WTC11 (cell line): ENCODE measurements at regions not wholly inside any gene's neighbourhood (a gene's known extent, or its start where the extent isn't known, plus 50 kb on each side); places are given as distances from the start of the nearest gene placed in this dataset.

Experiments used
- ATAC-seq: fragments of 200-7000 bp; cut with Tn5 transposase; 2 replicates; pipeline ENCODE4 v1.10.0; 2021; ENCODE audit warnings: mild to moderate bottlenecking, moderate library complexity
- CTCF ChIA-PET: fragments of 300-600 bp; sonication (Branson Sonifier 250); formaldehyde crosslinking; loops from one replicate; lab custom pipeline; 2021; ENCODE audit warnings: antibody characterized with exemption; lab: Charles Lee
- POLR2A ChIA-PET: fragments of 350-600 bp; sonication (Branson Sonifier 250); formaldehyde crosslinking; loops from one replicate; lab custom pipeline; 2021; ENCODE audit warnings: antibody characterized with exemption; lab: Charles Lee
- DNase-seq: peaks from one replicate; pipeline ENCODE4 v3.0.0; 2021; ENCODE audit warnings: low spot score
- H3K27ac Mint-ChIP-seq: 2 replicates; pipeline ENCODE4 v1.8.0; 2021; ENCODE audit warnings: mixed read lengths
- H3K27me3 Mint-ChIP-seq: 2 replicates; pipeline ENCODE4 v1.8.0; 2021; ENCODE audit warnings: low read depth, mild to moderate bottlenecking, moderate library complexity, mixed read lengths
- H3K36me3 Mint-ChIP-seq: 2 replicates; pipeline ENCODE4 v1.8.0; 2021; ENCODE audit warnings: mixed read lengths
- H3K4me1 Mint-ChIP-seq: 2 replicates; pipeline ENCODE4 v1.8.0; 2022; ENCODE audit warnings: mixed read lengths
- H3K4me3 Mint-ChIP-seq: 2 replicates; pipeline ENCODE4 v1.8.0; 2021; ENCODE audit warnings: mild to moderate bottlenecking, moderate library complexity, mixed read lengths
- H3K9me3 Mint-ChIP-seq: 2 replicates; pipeline ENCODE4 v1.8.0; 2021; ENCODE audit warnings: mixed read lengths
- ATF2 ChIP-seq: sonication (generic); formaldehyde crosslinking; IDR thresholded peaks from 2 replicates; pipeline ENCODE4 v1.8.1; 2022; ENCODE audit warnings: low read depth, missing genetic modification reagents, borderline replicate concordance
- CDX4 ChIP-seq: fragments of 250-450 bp; sonication (Bioruptor Pico); IDR thresholded peaks from 2 replicates; pipeline ENCODE4 v1.9.0; 2021; ENCODE audit warnings: moderate library complexity, mild to moderate bottlenecking, inconsistent platforms, borderline replicate concordance
- CTCF ChIP-seq: fragments of 200-600 bp; IDR thresholded peaks from 2 replicates; pipeline ENCODE4 v1.8.0; 2022; ENCODE audit warnings: antibody characterized with exemption
- E2F4 ChIP-seq: sonication (generic); formaldehyde crosslinking; IDR thresholded peaks from 2 replicates; pipeline ENCODE4 v1.8.1; 2022; ENCODE audit warnings: low read depth, mild to moderate bottlenecking, moderate library complexity, missing genetic modification reagents, borderline replicate concordance
- ELF4 ChIP-seq: sonication (generic); formaldehyde crosslinking; IDR thresholded peaks from 2 replicates; pipeline ENCODE4 v1.8.1; 2022; ENCODE audit warnings: low read depth, mild to moderate bottlenecking, moderate library complexity, missing genetic modification reagents
- EMX1 ChIP-seq: fragments of 250-450 bp; sonication (Bioruptor Pico); IDR thresholded peaks from 2 replicates; pipeline ENCODE4 v1.8.0; 2021; ENCODE audit warnings: mild to moderate bottlenecking
- FOXJ3 ChIP-seq: sonication (generic); formaldehyde crosslinking; IDR thresholded peaks from 2 replicates; pipeline ENCODE4 v1.9.0; 2021; ENCODE audit warnings: missing genetic modification reagents, mild to moderate bottlenecking, borderline replicate concordance
- FOXP1 ChIP-seq: sonication (generic); formaldehyde crosslinking; IDR thresholded peaks from 2 replicates; pipeline ENCODE4 v1.8.0; 2022; ENCODE audit warnings: missing genetic modification reagents, mild to moderate bottlenecking, moderate library complexity, borderline replicate concordance
- FOXP4 ChIP-seq: sonication (generic); formaldehyde crosslinking; IDR thresholded peaks from 2 replicates; pipeline ENCODE4 v1.8.0; 2022; ENCODE audit warnings: mild to moderate bottlenecking, missing genetic modification reagents
- GABPB1 ChIP-seq: sonication (generic); formaldehyde crosslinking; IDR thresholded peaks from 2 replicates; pipeline ENCODE4 v1.8.1; 2023; ENCODE audit warnings: mild to moderate bottlenecking, missing genetic modification reagents
- HMGA2 ChIP-seq: fragments of 250-450 bp; sonication (Bioruptor Pico); IDR thresholded peaks from 2 replicates; pipeline ENCODE4 v1.4.0; 2021; ENCODE audit warnings: mild to moderate bottlenecking, moderate library complexity
- KAT7 ChIP-seq: sonication (generic); formaldehyde crosslinking; IDR thresholded peaks from 2 replicates; pipeline ENCODE4 v1.8.1; 2023; ENCODE audit warnings: missing genetic modification reagents, mild to moderate bottlenecking, borderline replicate concordance
- MYBL2 ChIP-seq: sonication (generic); formaldehyde crosslinking; IDR thresholded peaks from 2 replicates; pipeline ENCODE4 v1.8.1; 2023; ENCODE audit warnings: mild to moderate bottlenecking, moderate library complexity, missing genetic modification reagents
- NR3C1 ChIP-seq: sonication (generic); formaldehyde crosslinking; conservative IDR thresholded peaks from 2 replicates; pipeline ENCODE4 v1.8.1; 2023; ENCODE audit warnings: low read depth, mild to moderate bottlenecking, missing genetic modification reagents
- SMAD4 ChIP-seq: sonication (generic); formaldehyde crosslinking; IDR thresholded peaks from 2 replicates; pipeline ENCODE4 v1.8.0; 2022; ENCODE audit warnings: mild to moderate bottlenecking, missing genetic modification reagents
- SP1 ChIP-seq: sonication (generic); formaldehyde crosslinking; conservative IDR thresholded peaks from 2 replicates; pipeline ENCODE4 v1.8.1; 2022; ENCODE audit warnings: missing genetic modification reagents
- TP53 ChIP-seq: sonication (generic); formaldehyde crosslinking; IDR thresholded peaks from 2 replicates; pipeline ENCODE4 v1.8.1; 2023; ENCODE audit warnings: mild to moderate bottlenecking, missing genetic modification reagents
- ZNF263 ChIP-seq: sonication (generic); formaldehyde crosslinking; IDR thresholded peaks from 2 replicates; pipeline ENCODE4 v1.8.1; 2022; ENCODE audit warnings: low read depth, mild to moderate bottlenecking, moderate library complexity, missing genetic modification reagents
- TF ChIP-seq, protein P1 (sequence below): sonication (generic); formaldehyde crosslinking; IDR thresholded peaks from 2 replicates; pipeline ENCODE4 v1.8.0; 2022; ENCODE audit warnings: mild to moderate bottlenecking, missing genetic modification reagents

GRCh38 chr4:162935214-162935613 is 231.5 kb downstream of the NAF1 start:
- ChIA-PET POLR2A (no interaction called here), CTCF (no interaction called here)
- Mint-ChIP-seq H3K36me3 (no peaks in the 10 kb centered on the region), H3K9me3 (no peaks in the 10 kb centered on the region), H3K27ac (no peak overlapping the region; the same call in 1 of the 2 replicates), H3K4me1 (peaks cover 18% of the 10 kb centered on the region), H3K4me3 (no peak overlapping the region), H3K27me3 (no peaks in the 10 kb centered on the region)
- no peak for ATAC-seq
- DNase-seq: no peak
- TF ChIP-seq GABPB1 (no peak), EMX1 (CRISPR knock-in tag) (no peak), FOXP1 (CRISPR knock-in tag) (no peak), E2F4 (CRISPR knock-in tag) (no peak), FOXP4 (no peak), ATF2 (CRISPR knock-in tag) (no peak), SMAD4 (CRISPR knock-in tag) (no peak)
- TF ChIP-seq, protein P1, sequence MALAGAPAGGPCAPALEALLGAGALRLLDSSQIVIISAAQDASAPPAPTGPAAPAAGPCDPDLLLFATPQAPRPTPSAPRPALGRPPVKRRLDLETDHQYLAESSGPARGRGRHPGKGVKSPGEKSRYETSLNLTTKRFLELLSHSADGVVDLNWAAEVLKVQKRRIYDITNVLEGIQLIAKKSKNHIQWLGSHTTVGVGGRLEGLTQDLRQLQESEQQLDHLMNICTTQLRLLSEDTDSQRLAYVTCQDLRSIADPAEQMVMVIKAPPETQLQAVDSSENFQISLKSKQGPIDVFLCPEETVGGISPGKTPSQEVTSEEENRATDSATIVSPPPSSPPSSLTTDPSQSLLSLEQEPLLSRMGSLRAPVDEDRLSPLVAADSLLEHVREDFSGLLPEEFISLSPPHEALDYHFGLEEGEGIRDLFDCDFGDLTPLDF (CRISPR knock-in tag): no peak

GRCh38 chr4:162931286-162931685 is 235.4 kb downstream of the NAF1 start:
- H3K27ac Mint-ChIP-seq: no peak overlapping the region; the same call in 1 of the 2 replicates
- peaks cover 32% of the 10 kb centered on the region for H3K4me1 Mint-ChIP-seq
- ATAC-seq (no peak), DNase-seq (no peak)
- ChIA-PET CTCF (interaction anchor here (0.6 to 0.8 kb wide), 3 partner anchors 28 to 91 kb away, joined by 3 to 4 read pairs (median 3); no protein-coding TSS in a partner anchor), POLR2A (no interaction called here)
- no peaks in the 10 kb centered on the region for H3K9me3 Mint-ChIP-seq
- no peak overlapping the region for H3K4me3 Mint-ChIP-seq
- no peaks in the 10 kb centered on the region for H3K36me3 Mint-ChIP-seq
- TF ChIP-seq CTCF (no peak), MYBL2 (CRISPR knock-in tag) (no peak), FOXP4 (no peak), HMGA2 (CRISPR knock-in tag) (no peak), ZNF263 (CRISPR knock-in tag) (no peak), TP53 (CRISPR knock-in tag) (no peak), ATF2 (CRISPR knock-in tag) (no peak), ELF4 (CRISPR knock-in tag) (no peak), KAT7 (no peak), CDX4 (CRISPR knock-in tag) (no peak), FOXJ3 (CRISPR knock-in tag) (no peak), SP1 (no peak), NR3C1 (CRISPR knock-in tag) (no peak)
- no peaks in the 10 kb centered on the region for H3K27me3 Mint-ChIP-seq
